GM10266 (cell line): ENCODE measurements at regions not wholly inside any gene's neighbourhood (a gene's known extent, or its start where the extent isn't known, plus 50 kb on each side); places are given as distances from the start of the nearest gene placed in this dataset.

ENCODE experiments used
- DNase-seq: peaks from one replicate; pipeline ENCODE4 v3.0.0; 2012; ENCODE audit errors: extremely low spot score
- CTCF ChIP-seq: IDR thresholded peaks from 2 replicates; pipeline ENCODE4 v1.5.1; 2012; ENCODE audit warnings: mild to moderate bottlenecking, low read depth; ENCODE audit not compliant: control insufficient read depth, insufficient read depth; ENCODE audit errors: missing control alignments

GRCh38 chr11:70755410-70756158 is 357.3 kb downstream of the CTTN start:
- peak; percentile 94 for TF ChIP-seq CTCF
- DNase-seq: peak; percentile 84

- no peak for DNase-seq
- TF ChIP-seq CTCF: no peak
Measured at GRCh38 chr11:70756341-70756740, 358.0 kb downstream of the CTTN start.

GRCh38 chr11:70756756-70757155 is 358.4 kb downstream of the CTTN start:
- no peak for DNase-seq
- TF ChIP-seq CTCF: no peak

GRCh38 chr11:70757241-70757640 is 358.9 kb downstream of the CTTN start:
- no peak for DNase-seq
- TF ChIP-seq CTCF: no peak

- no peak for DNase-seq
Measured at GRCh38 chr11:70758206-70758605, 359.9 kb downstream of the CTTN start.

GRCh38 chr11:70759846-70760245 is 361.5 kb downstream of the CTTN start:
- TF ChIP-seq CTCF: no peak
- DNase-seq: no peak

More at GRCh38 chr11:70758206-70758605, 359.9 kb downstream of the CTTN start:
- TF ChIP-seq CTCF: no peak

- no peak for TF ChIP-seq CTCF
- DNase-seq: no peak
Measured at GRCh38 chr11:70760416-70761020, 362.2 kb downstream of the CTTN start.
